ENCODE measurements at regions not wholly inside any gene's neighbourhood (a gene's known extent, or its start where the extent isn't known, plus 50 kb on each side); places are given as distances from the start of the nearest gene placed in this dataset.
"Not testable (repeated sequence)": the region's sequence is repeated elsewhere in the genome, so short reads cannot be mapped to it uniquely, and the experiment has no call there.

- DNase-seq: no peak
- TF ChIP-seq, protein P1, sequence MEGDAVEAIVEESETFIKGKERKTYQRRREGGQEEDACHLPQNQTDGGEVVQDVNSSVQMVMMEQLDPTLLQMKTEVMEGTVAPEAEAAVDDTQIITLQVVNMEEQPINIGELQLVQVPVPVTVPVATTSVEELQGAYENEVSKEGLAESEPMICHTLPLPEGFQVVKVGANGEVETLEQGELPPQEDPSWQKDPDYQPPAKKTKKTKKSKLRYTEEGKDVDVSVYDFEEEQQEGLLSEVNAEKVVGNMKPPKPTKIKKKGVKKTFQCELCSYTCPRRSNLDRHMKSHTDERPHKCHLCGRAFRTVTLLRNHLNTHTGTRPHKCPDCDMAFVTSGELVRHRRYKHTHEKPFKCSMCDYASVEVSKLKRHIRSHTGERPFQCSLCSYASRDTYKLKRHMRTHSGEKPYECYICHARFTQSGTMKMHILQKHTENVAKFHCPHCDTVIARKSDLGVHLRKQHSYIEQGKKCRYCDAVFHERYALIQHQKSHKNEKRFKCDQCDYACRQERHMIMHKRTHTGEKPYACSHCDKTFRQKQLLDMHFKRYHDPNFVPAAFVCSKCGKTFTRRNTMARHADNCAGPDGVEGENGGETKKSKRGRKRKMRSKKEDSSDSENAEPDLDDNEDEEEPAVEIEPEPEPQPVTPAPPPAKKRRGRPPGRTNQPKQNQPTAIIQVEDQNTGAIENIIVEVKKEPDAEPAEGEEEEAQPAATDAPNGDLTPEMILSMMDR (IDR thresholded peaks at IDR 0.05; ENCODE audit: low read depth, low read length, missing control alignments): no peak
- Histone ChIP-seq H3K27ac (no peak overlapping the region), H3K4me3 (ENCODE audit: low read depth, low read length) (no peak overlapping the region), H3K36me3 (replicated peaks) (no peaks in the 10 kb centered on the region), H3K27me3 (replicated peaks) (no peaks in the 10 kb centered on the region)
- in situ Hi-C loops (cut with HindIII; ENCODE audit: low pct_ligation_motif_present, low sequenced_read_pairs): no loop called here
These were observed 167.3 kb upstream of the THBS1 start for GRCh38 chr15:39413558-39413957.

GRCh38 chr15:39414201-39414600 is 166.7 kb upstream of the THBS1 start:
- no peaks in the 10 kb centered on the region for H3K27me3 ChIP-seq (replicated peaks)
- in situ Hi-C loops (cut with HindIII; ENCODE audit: low pct_ligation_motif_present, low sequenced_read_pairs): no loop called here
- no peak overlapping the region for H3K27ac ChIP-seq
- DNase-seq: no peak
- no peaks in the 10 kb centered on the region for H3K36me3 ChIP-seq (replicated peaks)
- no peak overlapping the region for H3K4me3 ChIP-seq (ENCODE audit: low read depth, low read length)
- TF ChIP-seq, protein P1 (IDR thresholded peaks at IDR 0.05; ENCODE audit: low read depth, low read length, missing control alignments): no peak

- no peak for DNase-seq
- Histone ChIP-seq H3K36me3 (replicated peaks) (no peaks in the 10 kb centered on the region), H3K27me3 (replicated peaks) (no peaks in the 10 kb centered on the region), H3K27ac (no peak overlapping the region), H3K4me3 (ENCODE audit: low read depth, low read length) (no peak overlapping the region)
- TF ChIP-seq, protein P1 (IDR thresholded peaks at IDR 0.05; ENCODE audit: low read depth, low read length, missing control alignments): no peak
- in situ Hi-C loops (cut with HindIII; ENCODE audit: low pct_ligation_motif_present, low sequenced_read_pairs): no loop called here
These were observed 165.2 kb upstream of the THBS1 start for GRCh38 chr15:39415634-39416033.

DNA sequence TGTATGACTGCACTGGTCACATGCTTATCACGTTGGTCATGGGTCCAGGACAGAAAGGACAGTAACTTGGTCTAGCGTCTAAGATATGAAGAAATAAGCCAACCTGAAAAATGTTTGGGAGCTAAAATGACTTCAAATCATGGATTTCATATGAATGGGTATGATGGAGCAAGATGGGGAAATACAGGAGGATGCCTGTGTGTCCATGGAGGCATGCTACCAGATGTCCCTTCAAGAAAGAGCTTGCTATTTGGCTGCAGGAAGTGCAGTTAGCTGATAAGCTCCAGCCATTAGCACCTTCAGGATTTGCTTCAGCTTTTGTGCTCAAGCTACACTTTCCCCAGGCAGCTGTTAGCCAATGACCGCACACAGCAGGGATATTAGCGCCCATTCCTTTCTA is 164.6 kb upstream of the THBS1 start:
- no peak for DNase-seq
- TF ChIP-seq, protein P1 (IDR thresholded peaks at IDR 0.05; ENCODE audit: low read depth, low read length, missing control alignments): no peak
- H3K27ac ChIP-seq: no peak overlapping the region
- in situ Hi-C loops (cut with HindIII; ENCODE audit: low pct_ligation_motif_present, low sequenced_read_pairs): no loop called here
- no peaks in the 10 kb centered on the region for H3K27me3 ChIP-seq (replicated peaks)
- H3K4me3 ChIP-seq (ENCODE audit: low read depth, low read length): no peak overlapping the region
- H3K36me3 ChIP-seq (replicated peaks): no peaks in the 10 kb centered on the region

- Histone ChIP-seq H3K4me3 (ENCODE audit: low read depth, low read length) (no peak overlapping the region), H3K27me3 (replicated peaks) (no peaks in the 10 kb centered on the region), H3K36me3 (replicated peaks) (no peaks in the 10 kb centered on the region), H3K27ac (no peak overlapping the region)
- DNase-seq: no peak
- TF ChIP-seq, protein P1 (IDR thresholded peaks at IDR 0.05; ENCODE audit: low read depth, low read length, missing control alignments): no peak
- in situ Hi-C loops (cut with HindIII; ENCODE audit: low pct_ligation_motif_present, low sequenced_read_pairs): no loop called here
These were observed 163.3 kb upstream of the THBS1 start for GRCh38 chr15:39417366-39418134.

GRCh38 chr15:39419651-39420050 is 161.2 kb upstream of the THBS1 start:
- Histone ChIP-seq H3K27me3 (replicated peaks) (no peaks in the 10 kb centered on the region), H3K27ac (no peak overlapping the region), H3K36me3 (replicated peaks) (no peaks in the 10 kb centered on the region), H3K4me3 (ENCODE audit: low read depth, low read length) (no peak overlapping the region)
- TF ChIP-seq, protein P1 (IDR thresholded peaks at IDR 0.05; ENCODE audit: low read depth, low read length, missing control alignments): no peak
- no peak for DNase-seq
- in situ Hi-C loops (cut with HindIII; ENCODE audit: low pct_ligation_motif_present, low sequenced_read_pairs): no loop called here

- H3K27me3 ChIP-seq (replicated peaks); H3K4me3 ChIP-seq (ENCODE audit: low read depth, low read length); DNase-seq; H3K27ac ChIP-seq; H3K36me3 ChIP-seq (replicated peaks); in situ Hi-C loops (cut with HindIII; ENCODE audit: low pct_ligation_motif_present, low sequenced_read_pairs): not testable (repeated sequence)
These were observed 160.6 kb upstream of the THBS1 start for GRCh38 chr15:39420123-39420852.

- in situ Hi-C loops (cut with HindIII; ENCODE audit: low pct_ligation_motif_present, low sequenced_read_pairs); DNase-seq; H3K27me3 ChIP-seq (replicated peaks); H3K4me3 ChIP-seq (ENCODE audit: low read depth, low read length); H3K36me3 ChIP-seq (replicated peaks); H3K27ac ChIP-seq: not testable (repeated sequence)
These were observed 160.1 kb upstream of the THBS1 start for GRCh38 chr15:39420853-39421192.

All from brain microvascular endothelial cell (primary cell).